ENCODE measurements at regions not wholly inside any gene's neighbourhood (a gene's known extent, or its start where the extent isn't known, plus 50 kb on each side); places are given as distances from the start of the nearest gene placed in this dataset.
A peak's percentile ranks its signal among the peaks of the same experiment; 100 is the strongest.

DNA sequence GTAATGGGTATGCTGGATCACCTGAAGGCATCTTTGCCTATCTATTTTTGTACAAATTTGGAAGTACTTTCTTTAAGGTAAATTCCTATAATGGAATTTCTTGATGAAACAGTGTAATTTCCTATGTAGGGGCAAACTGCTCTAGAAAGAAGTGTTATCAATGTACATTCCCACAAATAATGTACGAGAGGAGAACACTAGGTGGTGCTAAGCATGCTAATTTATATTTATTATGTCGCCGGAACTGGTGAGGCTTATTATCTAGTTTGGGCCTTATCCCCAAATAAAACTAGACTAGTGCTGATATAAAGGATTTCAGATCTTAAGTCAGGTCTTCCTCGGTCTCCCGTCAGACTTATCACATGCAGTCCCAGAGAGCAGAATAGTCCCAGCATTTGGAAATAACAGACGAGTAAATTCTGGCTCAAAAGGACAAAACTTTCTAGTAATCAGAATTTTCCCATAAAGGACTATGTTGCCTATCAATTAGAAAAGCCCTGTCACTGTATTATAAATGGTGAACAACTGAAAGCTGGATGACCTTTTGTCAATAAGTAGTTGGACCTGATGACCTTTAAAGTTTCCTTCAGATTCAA lies 86.9 kb upstream of the RBBP8 start:
- no peaks in the 10 kb centered on the region for H3K27me3 Mint-ChIP-seq
- no peak overlapping the region for H3K4me3 Mint-ChIP-seq
- peak; percentile 61 for TF ChIP-seq CTCF (conservative IDR thresholded peaks at IDR 0.05)
- DNase-seq (ENCODE audit: extremely low spot score, unreplicated experiment), result no peak
- peaks cover 9% of the 10 kb centered on the region for H3K4me1 Mint-ChIP-seq (ENCODE audit: unreplicated experiment)
- no peaks in the 10 kb centered on the region for H3K36me3 Mint-ChIP-seq
- H3K9me3 Mint-ChIP-seq, result peaks cover 4% of the 10 kb centered on the region
- H3K27ac Mint-ChIP-seq, result no peak overlapping the region

- Mint-ChIP-seq H3K4me3 (no peak overlapping the region), H3K27me3 (no peaks in the 10 kb centered on the region), H3K4me1 (ENCODE audit: unreplicated experiment) (peaks cover 9% of the 10 kb centered on the region), H3K9me3 (peaks cover 4% of the 10 kb centered on the region), H3K36me3 (no peaks in the 10 kb centered on the region), H3K27ac (no peak overlapping the region)
- no peak for DNase-seq (ENCODE audit: extremely low spot score, unreplicated experiment)
- no peak for TF ChIP-seq CTCF (conservative IDR thresholded peaks at IDR 0.05)
These were observed 86.4 kb upstream of the RBBP8 start for GRCh38 chr18:22846697-22847096.

- no peak for TF ChIP-seq CTCF (conservative IDR thresholded peaks at IDR 0.05)
- Mint-ChIP-seq H3K27ac (no peak overlapping the region), H3K4me3 (no peak overlapping the region), H3K27me3 (no peaks in the 10 kb centered on the region), H3K9me3 (peaks cover 4% of the 10 kb centered on the region), H3K36me3 (no peaks in the 10 kb centered on the region), H3K4me1 (ENCODE audit: unreplicated experiment) (peaks cover 9% of the 10 kb centered on the region)
- no peak for DNase-seq (ENCODE audit: extremely low spot score, unreplicated experiment)
These were observed 85.7 kb upstream of the RBBP8 start for GRCh38 chr18:22847392-22847791.

DNA sequence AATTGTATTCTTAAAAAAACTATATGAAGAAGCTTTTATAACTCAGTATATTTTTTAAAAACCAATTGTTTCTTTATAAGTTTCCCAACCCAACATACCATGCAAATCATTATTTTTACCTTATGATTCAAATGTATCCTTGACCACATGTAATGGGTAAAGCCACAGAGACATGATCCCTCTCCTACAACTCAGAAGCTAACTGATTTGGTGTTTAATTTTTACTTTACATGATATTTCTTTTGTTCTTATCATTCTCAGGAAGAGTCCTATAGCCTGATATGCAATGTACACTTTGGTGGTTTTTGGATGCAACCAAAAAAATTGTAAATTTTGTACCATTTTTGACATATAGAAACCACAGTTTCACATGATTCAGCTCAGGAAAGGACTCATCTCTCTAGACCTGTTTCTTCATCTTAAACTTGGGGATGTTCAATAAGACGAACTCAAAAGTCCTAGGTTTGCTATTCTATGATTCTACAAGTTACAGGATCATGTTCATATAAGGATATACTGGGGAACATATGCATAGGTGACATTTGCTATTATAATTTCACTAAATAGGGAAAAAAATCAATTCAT lies 85.2 kb upstream of the RBBP8 start:
- Mint-ChIP-seq H3K4me1 (ENCODE audit: unreplicated experiment) (peaks cover 9% of the 10 kb centered on the region), H3K36me3 (no peaks in the 10 kb centered on the region), H3K27me3 (no peaks in the 10 kb centered on the region), H3K9me3 (peaks cover 4% of the 10 kb centered on the region), H3K27ac (no peak overlapping the region), H3K4me3 (no peak overlapping the region)
- no peak for TF ChIP-seq CTCF (conservative IDR thresholded peaks at IDR 0.05)
- DNase-seq (ENCODE audit: extremely low spot score, unreplicated experiment), result no peak

DNA sequence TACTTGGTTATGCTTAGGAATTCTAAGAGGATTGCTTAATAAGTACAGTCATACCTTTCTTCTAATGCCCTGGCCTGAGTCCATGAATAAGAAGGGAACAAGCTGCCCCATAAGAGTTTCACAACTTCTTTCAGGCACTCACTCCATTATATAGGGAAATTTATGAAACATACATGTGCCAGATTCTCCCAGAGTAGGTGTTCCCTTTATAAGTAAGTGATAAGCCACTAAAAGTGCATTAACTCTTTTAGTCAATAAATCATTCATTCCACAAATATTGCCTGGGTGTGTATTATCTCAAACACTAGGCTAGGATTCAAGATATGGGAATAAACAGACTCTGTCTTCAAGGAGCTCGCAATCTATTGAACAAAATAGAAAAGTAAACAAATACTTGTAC lies 84.5 kb upstream of the RBBP8 start:
- peaks cover 4% of the 10 kb centered on the region for H3K9me3 Mint-ChIP-seq
- H3K36me3 Mint-ChIP-seq, result no peaks in the 10 kb centered on the region
- H3K4me3 Mint-ChIP-seq, result no peak overlapping the region
- DNase-seq (ENCODE audit: extremely low spot score, unreplicated experiment), result no peak
- TF ChIP-seq CTCF (conservative IDR thresholded peaks at IDR 0.05), result no peak
- no peaks in the 10 kb centered on the region for H3K27me3 Mint-ChIP-seq
- H3K27ac Mint-ChIP-seq, result no peak overlapping the region
- H3K4me1 Mint-ChIP-seq (ENCODE audit: unreplicated experiment), result peaks cover 9% of the 10 kb centered on the region

Data from type B pancreatic cell (in vitro differentiated cells).